Hepatocyte (in vitro differentiated cells): ENCODE measurements at regions not wholly inside any gene's neighbourhood (a gene's known extent, or its start where the extent isn't known, plus 50 kb on each side); places are given as distances from the start of the nearest gene placed in this dataset.

Experiments used
- DNase-seq: peaks from one replicate; pipeline ENCODE4 v3.0.0-alpha.2; 2016; ENCODE audit warnings: low spot score
- H2AFZ ChIP-seq: fragments of 200-600 bp; sonication (generic); 2 replicates; pipeline ENCODE4 v1.6.0; 2016; ENCODE audit warnings: antibody characterized with exemption, mild to moderate bottlenecking
- H3K27ac ChIP-seq: fragments of 200-600 bp; sonication (generic); 2 replicates; pipeline ENCODE4 v1.5.1; 2016; ENCODE audit warnings: mild to moderate bottlenecking
- H3K27me3 ChIP-seq: fragments of 200-600 bp; sonication (generic); 2 replicates; pipeline ENCODE4 v1.6.1; 2016
- H3K36me3 ChIP-seq: fragments of 200-600 bp; sonication (generic); replicated peaks from 2 replicates; pipeline ENCODE4 v1.5.1; 2016; ENCODE audit warnings: low read depth; ENCODE audit not compliant: insufficient read depth
- H3K4me1 ChIP-seq: fragments of 200-600 bp; sonication (generic); 2 replicates; pipeline ENCODE4 v1.5.1; 2016; ENCODE audit warnings: mild to moderate bottlenecking, moderate library complexity; ENCODE audit not compliant: insufficient read depth
- H3K4me2 ChIP-seq: fragments of 200-600 bp; sonication (generic); 2 replicates; pipeline ENCODE4 v1.6.0; 2016
- H3K4me3 ChIP-seq: fragments of 200-600 bp; sonication (generic); 2 replicates; pipeline ENCODE4 v1.5.1; 2016; ENCODE audit warnings: mild to moderate bottlenecking
- H3K79me2 ChIP-seq: fragments of 200-600 bp; sonication (generic); 2 replicates; pipeline ENCODE4 v1.6.0; 2017; ENCODE audit warnings: mild to moderate bottlenecking
- H3K9me2 ChIP-seq: fragments of 200-600 bp; sonication (generic); replicated peaks from 2 replicates; pipeline ENCODE4 v1.6.0; 2017; ENCODE audit warnings: mild to moderate bottlenecking; ENCODE audit not compliant: insufficient read depth
- H3K9me3 ChIP-seq: fragments of 200-600 bp; sonication (generic); 2 replicates; pipeline ENCODE4 v1.5.1; 2016; ENCODE audit warnings: low read depth, mild to moderate bottlenecking
- H4K20me1 ChIP-seq: fragments of 200-600 bp; sonication (generic); 2 replicates; pipeline ENCODE4 v1.6.0; 2016; ENCODE audit warnings: mild to moderate bottlenecking; ENCODE audit not compliant: insufficient read depth, poor library complexity, severe bottlenecking
- CTCF ChIP-seq: fragments of 200-600 bp; sonication (generic); IDR thresholded peaks from 2 replicates; pipeline ENCODE4 v1.5.1; 2016; ENCODE audit warnings: antibody characterized with exemption, mild to moderate bottlenecking; ENCODE audit not compliant: poor library complexity
- EZH2 ChIP-seq: fragments of 200-600 bp; sonication (generic); IDR thresholded peaks from 2 replicates; pipeline ENCODE4 v1.6.1; 2016; ENCODE audit warnings: antibody characterized with exemption, mild to moderate bottlenecking, borderline replicate concordance
- EZH2phosphoT487 ChIP-seq: fragments of 200-600 bp; sonication (generic); IDR thresholded peaks from one replicate; pipeline ENCODE4 v1.6.1; 2018; ENCODE audit warnings: antibody characterized with exemption, mild to moderate bottlenecking, low read depth, moderate library complexity; ENCODE audit not compliant: unreplicated experiment, severe bottlenecking
- WGBS: methylation state at CpG from one replicate; pipeline ENCODE4 v1.1.6; 2016; ENCODE audit warnings: low lambda C conversion rate; ENCODE audit errors: missing lambda C conversion rate; 5-methylcytosine and 5-hydroxymethylcytosine counted together

- WGBS: 36% methylated on average over 9 of the region's 9 CpGs
- H3K36me3 ChIP-seq: no peaks in the 10 kb centered on the region
- H2AFZ ChIP-seq: no peak overlapping the region
- DNase-seq: no peak
- no peaks in the 10 kb centered on the region for H4K20me1 ChIP-seq
- peaks cover 16% of the 10 kb centered on the region for H3K4me1 ChIP-seq
- no peaks in the 10 kb centered on the region for H3K9me3 ChIP-seq
- no peak overlapping the region for H3K4me3 ChIP-seq
- no peak overlapping the region for H3K27ac ChIP-seq
- H3K79me2 ChIP-seq: no peaks in the 10 kb centered on the region
- no peaks in the 10 kb centered on the region for H3K9me2 ChIP-seq
- no peak overlapping the region for H3K4me2 ChIP-seq
- no peak for TF ChIP-seq EZH2phosphoT487
- no peak for TF ChIP-seq CTCF
- TF ChIP-seq EZH2: no peak
- no peaks in the 10 kb centered on the region for H3K27me3 ChIP-seq
Measured at GRCh38 chr5:124980163-124980941, 233.9 kb upstream of the ZNF608 start.

GRCh38 chr5:124981901-124982300 lies 235.5 kb upstream of the ZNF608 start:
- Histone ChIP-seq H3K27ac (peak overlapping the region; percentile 81), H3K9me2 (no peaks in the 10 kb centered on the region), H3K4me1 (peaks cover 16% of the 10 kb centered on the region), H3K36me3 (no peaks in the 10 kb centered on the region), H4K20me1 (no peaks in the 10 kb centered on the region), H3K4me2 (peak overlapping the region; percentile 26), H3K27me3 (no peaks in the 10 kb centered on the region), H3K9me3 (no peaks in the 10 kb centered on the region), H3K4me3 (no peak overlapping the region), H2AFZ (peak overlapping the region; percentile 23), H3K79me2 (no peaks in the 10 kb centered on the region)
- no peak for DNase-seq
- 69% methylated on average over 4 of the region's 4 CpGs for WGBS
- no peak for TF ChIP-seq EZH2
- TF ChIP-seq EZH2phosphoT487: no peak
- no peak for TF ChIP-seq CTCF

- DNase-seq: no peak
- Histone ChIP-seq H2AFZ (no peak overlapping the region), H3K9me2 (no peaks in the 10 kb centered on the region), H3K4me3 (no peak overlapping the region), H3K79me2 (no peaks in the 10 kb centered on the region), H3K4me2 (no peak overlapping the region), H3K4me1 (peaks cover 5% of the 10 kb centered on the region), H3K36me3 (no peaks in the 10 kb centered on the region), H3K27ac (no peak overlapping the region), H3K27me3 (no peaks in the 10 kb centered on the region), H3K9me3 (no peaks in the 10 kb centered on the region), H4K20me1 (no peaks in the 10 kb centered on the region)
- WGBS: 91% methylated on average over 3 of the region's 3 CpGs
- TF ChIP-seq CTCF (no peak), EZH2 (no peak), EZH2phosphoT487 (no peak)
Measured at GRCh38 chr5:124986170-124986569, 239.7 kb upstream of the ZNF608 start.
